Trophoblast cell (in vitro differentiated cells and primary cell): ENCODE measurements at regions not wholly inside any gene's neighbourhood (a gene's known extent, or its start where the extent isn't known, plus 50 kb on each side); places are given as distances from the start of the nearest gene placed in this dataset.

Experiments
- DNase-seq, 2 donors: peaks; one replicate each; pipeline ENCODE4 v3.0.0-alpha.2; 2016
- H2AFZ ChIP-seq: 2 replicates; pipeline ENCODE4 v1.6.1; 2013; ENCODE audit warnings: low read length, moderate library complexity, mild to moderate bottlenecking; ENCODE audit not compliant: insufficient read depth, poor library complexity
- H2AK5ac ChIP-seq: 2 replicates; pipeline ENCODE4 v1.6.1; 2013; ENCODE audit warnings: mild to moderate bottlenecking, low read length
- H2BK120ac ChIP-seq: 2 replicates; pipeline ENCODE4 v1.6.1; 2013; ENCODE audit warnings: low read length, mild to moderate bottlenecking, moderate library complexity; ENCODE audit not compliant: insufficient read depth, poor library complexity
- H2BK12ac ChIP-seq: 2 replicates; pipeline ENCODE4 v1.6.1; 2013; ENCODE audit warnings: mild to moderate bottlenecking, low read length, moderate library complexity
- H2BK5ac ChIP-seq: 2 replicates; pipeline ENCODE4 v1.6.1; 2013; ENCODE audit warnings: low read length, low read depth, moderate library complexity, mild to moderate bottlenecking; ENCODE audit not compliant: poor library complexity
- H3K14ac ChIP-seq: 2 replicates; pipeline ENCODE4 v1.6.1; 2013; ENCODE audit warnings: mild to moderate bottlenecking, low read length
- H3K18ac ChIP-seq: 2 replicates; pipeline ENCODE4 v1.6.1; 2013; ENCODE audit warnings: mild to moderate bottlenecking, low read length
- H3K23ac ChIP-seq: 2 replicates; pipeline ENCODE4 v1.6.1; 2013; ENCODE audit warnings: low read length
- H3K27ac ChIP-seq: 2 replicates; pipeline ENCODE4 v1.5.1; 2013; ENCODE audit warnings: low read depth, mild to moderate bottlenecking, inconsistent platforms, low read length, moderate library complexity
- H3K27me3 ChIP-seq: 2 replicates; pipeline ENCODE4 v1.6.1; 2013; ENCODE audit warnings: inconsistent platforms, mild to moderate bottlenecking, low read length, moderate library complexity; ENCODE audit not compliant: insufficient read depth
- H3K36me3 ChIP-seq, 2 experiments: 1 replicate in 1 of 2; 2 replicates in 1 of 2; pipeline ENCODE4 v1.6.1; 2013; ENCODE audit warnings: low read length in 2 of 2, mild to moderate bottlenecking in 2 of 2, moderate library complexity in 1 of 2; ENCODE audit not compliant: insufficient read depth in 2 of 2, control insufficient read depth in 1 of 2
- H3K4ac ChIP-seq: 2 replicates; pipeline ENCODE4 v1.6.1; 2013; ENCODE audit warnings: low read depth, mild to moderate bottlenecking, low read length, moderate library complexity
- H3K4me1 ChIP-seq, 2 experiments: 1 replicate in 1 of 2; 2 replicates in 1 of 2; pipeline ENCODE4 v1.6.1; 2013; ENCODE audit warnings: low read length in 2 of 2, mild to moderate bottlenecking in 2 of 2, moderate library complexity in 1 of 2; ENCODE audit not compliant: insufficient read depth in 2 of 2, control insufficient read depth in 1 of 2
- H3K4me2 ChIP-seq: 2 replicates; pipeline ENCODE4 v1.6.1; 2013; ENCODE audit warnings: inconsistent platforms, mild to moderate bottlenecking, low read length, moderate library complexity
- H3K4me3 ChIP-seq: 2 replicates; pipeline ENCODE4 v1.5.1; 2013; ENCODE audit warnings: mild to moderate bottlenecking, low read depth, low read length, inconsistent platforms
- H3K79me1 ChIP-seq: one replicate; pipeline ENCODE4 v1.6.1; 2013; ENCODE audit warnings: low read length
- H3K79me2 ChIP-seq: 2 replicates; pipeline ENCODE4 v1.6.1; 2013; ENCODE audit warnings: low read length, mild to moderate bottlenecking; ENCODE audit not compliant: control insufficient read depth, insufficient read depth, poor library complexity
- H3K9ac ChIP-seq: 2 replicates; pipeline ENCODE4 v1.6.1; 2013; ENCODE audit warnings: mild to moderate bottlenecking, low read length
- H3K9me3 ChIP-seq: 2 replicates; pipeline ENCODE4 v1.6.1; 2013; ENCODE audit warnings: low read depth, mild to moderate bottlenecking, control low read depth, inconsistent platforms, low read length; ENCODE audit not compliant: insufficient read depth
- H4K12ac ChIP-seq: 2 replicates; pipeline ENCODE4 v1.6.1; 2013; ENCODE audit warnings: low read depth, mild to moderate bottlenecking, low read length, moderate library complexity
- H4K8ac ChIP-seq: 2 replicates; pipeline ENCODE4 v1.6.1; 2013; ENCODE audit warnings: low read depth, mild to moderate bottlenecking, low read length, moderate library complexity
- H4K91ac ChIP-seq: one replicate; pipeline ENCODE4 v1.6.1; 2013; ENCODE audit warnings: low read depth, mild to moderate bottlenecking, low read length, moderate library complexity
- WGBS: extraction: QIAGEN DNeasy Blood & Tissue Kit; methylation state at CpG from one replicate; pipeline ENCODE4 v1.1.7; 2013; ENCODE audit warnings: missing lambda C conversion rate; ENCODE audit not compliant: insufficient read length, insufficient coverage; ENCODE audit errors: extremely low coverage; 5-methylcytosine and 5-hydroxymethylcytosine counted together

DNA sequence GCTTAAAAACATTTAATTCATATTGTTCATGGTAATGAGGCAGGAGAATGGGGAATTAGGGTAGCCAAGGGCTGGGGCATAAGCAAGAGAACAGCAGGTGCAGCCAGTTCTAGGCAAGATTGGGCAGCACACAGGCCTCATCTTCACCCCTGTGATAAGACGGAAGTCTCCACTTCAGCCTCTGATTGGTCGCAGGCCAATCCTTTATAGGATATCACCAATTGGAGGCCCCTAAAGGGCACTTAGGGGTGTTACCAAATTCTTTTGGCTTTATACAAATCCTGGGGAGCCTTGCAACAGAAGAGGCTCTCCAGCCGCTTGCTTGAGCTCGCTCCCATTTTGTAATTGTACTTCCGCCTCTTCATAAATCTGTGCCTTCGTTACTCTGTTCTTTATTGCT is 231.1 kb downstream of the REEP3 start:
- no peaks in the 10 kb centered on the region for H3K4me1 ChIP-seq
- no peak overlapping the region for H2BK120ac ChIP-seq
- H3K18ac ChIP-seq = no peak overlapping the region
- no peak overlapping the region for H2BK5ac ChIP-seq
- no peaks in the 10 kb centered on the region for H3K36me3 ChIP-seq
- H3K79me2 ChIP-seq = no peaks in the 10 kb centered on the region
- H3K79me1 ChIP-seq = no peaks in the 10 kb centered on the region
- WGBS = no CpG with 5 or more reads among the region's 6 CpGs
- no peak overlapping the region for H4K8ac ChIP-seq
- no peak overlapping the region for H3K23ac ChIP-seq
- H3K4me2 ChIP-seq = no peak overlapping the region
- H2AK5ac ChIP-seq = no peak overlapping the region
- H3K9me3 ChIP-seq = no peaks in the 10 kb centered on the region
- no peak overlapping the region for H2AFZ ChIP-seq
- H3K27ac ChIP-seq = no peak overlapping the region
- no peak overlapping the region for H4K12ac ChIP-seq
- no peak overlapping the region for H3K9ac ChIP-seq
- H2BK12ac ChIP-seq = no peak overlapping the region
- DNase-seq = no peak
- H3K4me3 ChIP-seq = no peak overlapping the region
- H3K14ac ChIP-seq = no peak overlapping the region
- H3K27me3 ChIP-seq = no peaks in the 10 kb centered on the region
- H4K91ac ChIP-seq = no peak overlapping the region
- H3K4ac ChIP-seq = no peak overlapping the region

DNA sequence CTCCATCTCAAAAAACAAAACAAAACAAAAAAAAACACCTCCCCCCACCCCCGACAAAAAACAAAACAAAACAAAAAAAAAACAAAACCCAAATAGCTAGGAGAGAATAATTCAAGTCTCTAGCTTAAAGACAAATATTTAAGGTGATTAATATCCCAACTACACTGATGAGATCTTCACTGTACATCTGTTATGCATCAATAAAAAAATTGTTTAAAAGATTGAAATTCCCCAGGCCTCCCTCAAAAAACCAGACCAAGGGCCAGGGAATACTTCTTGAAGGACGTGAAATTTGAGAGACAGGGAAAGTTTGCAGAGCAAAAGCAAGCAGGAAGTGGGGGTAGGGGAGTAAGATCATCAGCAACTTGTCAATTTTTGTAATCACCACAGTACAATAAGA is 232.6 kb downstream of the REEP3 start:
- no peak overlapping the region for H2BK12ac ChIP-seq
- no peaks in the 10 kb centered on the region for H3K27me3 ChIP-seq
- H2AK5ac ChIP-seq = no peak overlapping the region
- no peak overlapping the region for H3K23ac ChIP-seq
- H2BK5ac ChIP-seq = no peak overlapping the region
- no peak overlapping the region for H3K4ac ChIP-seq
- no CpG with 5 or more reads among the region's 2 CpGs for WGBS
- H3K9me3 ChIP-seq = no peaks in the 10 kb centered on the region
- no peak overlapping the region for H3K9ac ChIP-seq
- H3K4me2 ChIP-seq = no peak overlapping the region
- no peaks in the 10 kb centered on the region for H3K4me1 ChIP-seq
- H3K36me3 ChIP-seq = no peaks in the 10 kb centered on the region
- no peak overlapping the region for H3K4me3 ChIP-seq
- H4K12ac ChIP-seq = no peak overlapping the region
- H3K18ac ChIP-seq = no peak overlapping the region
- no peaks in the 10 kb centered on the region for H3K79me2 ChIP-seq
- H4K8ac ChIP-seq = no peak overlapping the region
- DNase-seq = no peak
- H3K14ac ChIP-seq = no peak overlapping the region
- no peak overlapping the region for H2BK120ac ChIP-seq
- H3K27ac ChIP-seq = no peak overlapping the region
- no peaks in the 10 kb centered on the region for H3K79me1 ChIP-seq
- H2AFZ ChIP-seq = no peak overlapping the region
- no peak overlapping the region for H4K91ac ChIP-seq

- Histone ChIP-seq H2AK5ac (no peak overlapping the region), H3K4ac (no peak overlapping the region), H3K9ac (no peak overlapping the region), H4K12ac (no peak overlapping the region), H2AFZ (no peak overlapping the region), H3K27ac (no peak overlapping the region), H3K27me3 (no peaks in the 10 kb centered on the region), H3K4me3 (no peak overlapping the region), H3K79me2 (no peaks in the 10 kb centered on the region), H3K36me3 (no peaks in the 10 kb centered on the region), H3K14ac (no peak overlapping the region), H2BK120ac (no peak overlapping the region), H3K23ac (no peak overlapping the region), H4K8ac (no peak overlapping the region), H2BK12ac (no peak overlapping the region), H4K91ac (no peak overlapping the region), H3K79me1 (no peaks in the 10 kb centered on the region), H2BK5ac (no peak overlapping the region), H3K18ac (no peak overlapping the region), H3K4me2 (no peak overlapping the region), H3K9me3 (no peaks in the 10 kb centered on the region), H3K4me1 (no peaks in the 10 kb centered on the region)
- no CpG with 5 or more reads among the region's 2 CpGs for WGBS
- no peak for DNase-seq
Observed at GRCh38 chr10:63755441-63755840, 234.2 kb downstream of the REEP3 start.

DNA sequence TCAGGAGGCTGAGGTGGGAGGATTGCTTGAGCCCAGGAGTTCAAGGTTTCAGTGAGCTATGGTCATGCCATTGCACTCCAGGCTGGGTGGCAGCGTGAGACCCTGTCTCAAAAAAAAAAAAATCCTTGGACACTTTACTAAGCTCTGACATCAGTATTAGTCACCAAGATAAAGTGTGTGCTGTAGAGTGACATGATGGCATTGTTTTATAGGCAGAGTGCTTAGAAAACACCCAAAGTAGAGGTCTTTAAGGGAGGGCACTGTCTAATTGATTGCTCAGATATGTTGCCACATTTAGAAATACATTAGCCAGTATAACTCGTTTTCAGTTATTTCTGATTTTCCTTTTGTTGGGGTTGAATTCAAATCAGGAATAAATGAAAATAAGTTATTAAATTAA is 235.9 kb downstream of the REEP3 start:
- no peak for DNase-seq
- Histone ChIP-seq H3K18ac (no peak overlapping the region), H3K14ac (no peak overlapping the region), H2BK12ac (no peak overlapping the region), H4K8ac (no peak overlapping the region), H3K27ac (no peak overlapping the region), H3K4me3 (no peak overlapping the region), H3K79me1 (no peaks in the 10 kb centered on the region), H4K12ac (no peak overlapping the region), H2AFZ (no peak overlapping the region), H3K27me3 (no peaks in the 10 kb centered on the region), H3K4me1 (no peaks in the 10 kb centered on the region), H3K4ac (no peak overlapping the region), H2BK120ac (no peak overlapping the region), H3K23ac (no peak overlapping the region), H3K9ac (no peak overlapping the region), H3K36me3 (no peaks in the 10 kb centered on the region), H4K91ac (no peak overlapping the region), H2AK5ac (no peak overlapping the region), H3K4me2 (no peak overlapping the region), H3K79me2 (no peaks in the 10 kb centered on the region), H3K9me3 (no peaks in the 10 kb centered on the region), H2BK5ac (no peak overlapping the region)
- no CpG with 5 or more reads among the region's 2 CpGs for WGBS
